RWPE2 (cell line): ENCODE measurements at regions not wholly inside any gene's neighbourhood (a gene's known extent, or its start where the extent isn't known, plus 50 kb on each side); places are given as distances from the start of the nearest gene placed in this dataset.

Experiments used
- ATAC-seq: fragments of 200-7000 bp; cut with Tn5 transposase; 3 replicates; pipeline ENCODE4 v1.9.1; 2021; ENCODE audit warnings: low read depth
- DNase-seq: peaks from one replicate; pipeline ENCODE4 v3.0.0-alpha.2; 2020; ENCODE audit warnings: low spot score
- H3K27ac ChIP-seq: fragments of 450-650 bp; 2 replicates; pipeline ENCODE4 v1.5.1; 2017; ENCODE audit warnings: mild to moderate bottlenecking; ENCODE audit not compliant: poor library complexity, severe bottlenecking
- H3K27me3 ChIP-seq: fragments of 250-450 bp; sonication (Bioruptor Pico); 2 replicates; pipeline ENCODE4 v1.5.1; 2021; ENCODE audit warnings: mild to moderate bottlenecking, moderate library complexity; ENCODE audit not compliant: insufficient read depth, poor library complexity, severe bottlenecking
- H3K36me3 ChIP-seq: fragments of 250-450 bp; sonication (Bioruptor Pico); 2 replicates; pipeline ENCODE4 v1.5.1; 2020; ENCODE audit warnings: low read depth, mild to moderate bottlenecking, moderate library complexity
- H3K4me1 ChIP-seq: fragments of 250-450 bp; sonication (Bioruptor Pico); 2 replicates; pipeline ENCODE4 v1.5.1; 2021; ENCODE audit warnings: mild to moderate bottlenecking, moderate library complexity; ENCODE audit not compliant: insufficient read depth, poor library complexity, severe bottlenecking
- H3K4me3 ChIP-seq: fragments of 250-450 bp; sonication (Bioruptor Pico); 2 replicates; pipeline ENCODE4 v1.5.1; 2021; ENCODE audit warnings: mild to moderate bottlenecking, moderate library complexity; ENCODE audit not compliant: severe bottlenecking
- H3K9me3 ChIP-seq: fragments of 250-450 bp; sonication (Bioruptor Pico); 2 replicates; pipeline ENCODE4 v1.5.1; 2021; ENCODE audit warnings: mild to moderate bottlenecking, moderate library complexity; ENCODE audit not compliant: severe bottlenecking
- TF ChIP-seq, protein P1 (sequence below): fragments of 450-650 bp; IDR thresholded peaks from one replicate; pipeline ENCODE4 v1.5.1; 2017; ENCODE audit warnings: mild to moderate bottlenecking, moderate library complexity; ENCODE audit not compliant: poor library complexity, severe bottlenecking

DNA sequence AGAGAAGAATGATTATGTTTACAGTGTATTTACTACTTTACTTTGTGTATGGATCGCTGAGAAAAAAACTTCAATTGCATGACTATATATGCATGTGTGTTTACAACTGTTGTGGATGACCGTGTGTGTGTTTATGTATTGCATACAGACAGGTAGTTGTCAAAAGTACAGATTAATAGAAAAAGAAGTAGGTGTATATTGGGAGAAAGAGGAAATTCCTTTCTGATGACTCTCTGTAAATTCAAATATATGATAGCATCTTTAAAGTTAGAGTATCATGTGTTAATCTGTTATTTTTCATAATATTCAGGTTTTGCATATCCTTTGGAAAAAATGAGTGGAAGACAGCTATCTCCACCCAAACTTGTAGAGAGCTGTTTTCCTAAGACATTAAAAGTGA is 160.4 kb upstream of the AGR3 start:
- H3K4me3 ChIP-seq: no peak overlapping the region
- ATAC-seq: peak; percentile 65
- peak overlapping the region; percentile 71 for H3K27ac ChIP-seq
- no peaks in the 10 kb centered on the region for H3K27me3 ChIP-seq
- H3K4me1 ChIP-seq: peaks cover 28% of the 10 kb centered on the region
- DNase-seq: no peak
- TF ChIP-seq, protein P1, sequence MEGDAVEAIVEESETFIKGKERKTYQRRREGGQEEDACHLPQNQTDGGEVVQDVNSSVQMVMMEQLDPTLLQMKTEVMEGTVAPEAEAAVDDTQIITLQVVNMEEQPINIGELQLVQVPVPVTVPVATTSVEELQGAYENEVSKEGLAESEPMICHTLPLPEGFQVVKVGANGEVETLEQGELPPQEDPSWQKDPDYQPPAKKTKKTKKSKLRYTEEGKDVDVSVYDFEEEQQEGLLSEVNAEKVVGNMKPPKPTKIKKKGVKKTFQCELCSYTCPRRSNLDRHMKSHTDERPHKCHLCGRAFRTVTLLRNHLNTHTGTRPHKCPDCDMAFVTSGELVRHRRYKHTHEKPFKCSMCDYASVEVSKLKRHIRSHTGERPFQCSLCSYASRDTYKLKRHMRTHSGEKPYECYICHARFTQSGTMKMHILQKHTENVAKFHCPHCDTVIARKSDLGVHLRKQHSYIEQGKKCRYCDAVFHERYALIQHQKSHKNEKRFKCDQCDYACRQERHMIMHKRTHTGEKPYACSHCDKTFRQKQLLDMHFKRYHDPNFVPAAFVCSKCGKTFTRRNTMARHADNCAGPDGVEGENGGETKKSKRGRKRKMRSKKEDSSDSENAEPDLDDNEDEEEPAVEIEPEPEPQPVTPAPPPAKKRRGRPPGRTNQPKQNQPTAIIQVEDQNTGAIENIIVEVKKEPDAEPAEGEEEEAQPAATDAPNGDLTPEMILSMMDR: no peak
- no peaks in the 10 kb centered on the region for H3K36me3 ChIP-seq
- H3K9me3 ChIP-seq: no peaks in the 10 kb centered on the region

DNA sequence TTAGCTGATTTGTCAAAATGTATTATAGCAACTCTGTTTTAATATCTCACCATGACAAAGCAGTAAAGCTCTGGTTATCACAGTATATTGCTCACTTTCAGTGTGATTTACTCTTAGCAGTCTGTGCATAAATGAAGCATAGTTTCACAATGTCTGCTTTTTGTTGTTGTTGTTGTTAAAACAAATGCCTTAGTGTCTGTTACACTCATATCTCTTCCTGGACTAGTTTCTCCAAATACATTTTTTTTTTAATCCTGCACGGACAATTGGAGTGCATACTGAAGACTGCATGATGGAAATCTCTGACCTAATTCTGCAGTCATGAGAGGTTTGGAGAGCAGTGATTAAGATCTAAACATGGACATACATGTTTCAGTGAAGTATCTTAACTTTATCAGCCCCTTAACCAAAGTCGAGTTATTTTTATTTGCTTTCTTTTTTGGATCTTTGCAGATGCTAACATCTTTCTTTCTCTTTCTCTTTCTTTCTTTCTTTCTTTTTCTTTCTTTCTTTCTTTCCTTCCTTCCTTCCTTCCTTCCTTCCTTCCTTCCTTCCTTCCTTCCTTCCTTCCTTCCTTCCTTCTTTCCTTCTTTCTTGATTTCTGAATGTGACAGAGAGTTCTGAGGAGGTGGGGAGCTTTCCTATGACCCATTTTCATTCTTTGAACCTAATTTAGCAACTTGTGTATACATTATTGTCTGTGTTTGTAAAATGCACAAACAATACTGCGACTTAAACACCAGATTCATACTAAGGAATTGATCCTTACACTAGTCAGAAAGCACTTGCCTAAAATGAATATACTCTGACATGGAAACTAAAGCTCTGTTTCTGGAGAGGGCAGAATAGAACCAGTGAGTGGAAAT is 161.5 kb upstream of the AGR3 start:
- Histone ChIP-seq H3K27ac (peak overlapping the region; percentile 71), H3K4me1 (peaks cover 28% of the 10 kb centered on the region), H3K4me3 (no peak overlapping the region), H3K9me3 (no peaks in the 10 kb centered on the region), H3K27me3 (no peaks in the 10 kb centered on the region), H3K36me3 (no peaks in the 10 kb centered on the region)
- TF ChIP-seq, protein P1: no peak
- no peak for ATAC-seq
- DNase-seq: no peak

- ATAC-seq: no peak
- no peak overlapping the region for H3K27ac ChIP-seq
- peaks cover 28% of the 10 kb centered on the region for H3K4me1 ChIP-seq
Observed at GRCh38 chr7:17044396-17044795, 162.6 kb upstream of the AGR3 start.

DNA sequence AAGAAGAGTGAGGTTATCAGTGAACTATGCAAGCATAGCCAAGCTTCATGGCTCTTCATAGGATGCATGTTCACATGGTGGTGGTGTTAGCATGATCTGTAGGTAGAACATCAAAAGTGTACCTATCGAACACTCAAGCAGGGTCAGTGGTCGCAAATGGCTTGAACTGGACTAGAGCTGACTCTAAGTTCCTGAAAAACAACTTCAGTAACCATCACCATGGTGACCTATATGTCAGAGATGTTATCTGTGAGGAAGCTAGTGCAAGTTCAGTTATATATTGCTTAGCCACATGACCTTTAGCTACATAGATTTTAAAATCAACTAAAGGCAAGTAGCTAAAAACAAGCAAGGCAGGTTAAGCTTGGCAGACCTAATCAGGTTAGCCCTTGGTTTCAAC is 163.1 kb upstream of the AGR3 start:
- H3K4me1 ChIP-seq: peaks cover 28% of the 10 kb centered on the region
- H3K9me3 ChIP-seq: no peaks in the 10 kb centered on the region
- H3K36me3 ChIP-seq: no peaks in the 10 kb centered on the region
- TF ChIP-seq, protein P1: no peak
- H3K27ac ChIP-seq: no peak overlapping the region
- H3K4me3 ChIP-seq: no peak overlapping the region
- no peak for DNase-seq
- ATAC-seq: no peak
- no peaks in the 10 kb centered on the region for H3K27me3 ChIP-seq

More at GRCh38 chr7:17044396-17044795, 162.6 kb upstream of the AGR3 start:
- H3K9me3 ChIP-seq: no peaks in the 10 kb centered on the region
- no peaks in the 10 kb centered on the region for H3K36me3 ChIP-seq
- DNase-seq: no peak
- no peak overlapping the region for H3K4me3 ChIP-seq
- H3K27me3 ChIP-seq: no peaks in the 10 kb centered on the region
- TF ChIP-seq, protein P1: no peak

DNA sequence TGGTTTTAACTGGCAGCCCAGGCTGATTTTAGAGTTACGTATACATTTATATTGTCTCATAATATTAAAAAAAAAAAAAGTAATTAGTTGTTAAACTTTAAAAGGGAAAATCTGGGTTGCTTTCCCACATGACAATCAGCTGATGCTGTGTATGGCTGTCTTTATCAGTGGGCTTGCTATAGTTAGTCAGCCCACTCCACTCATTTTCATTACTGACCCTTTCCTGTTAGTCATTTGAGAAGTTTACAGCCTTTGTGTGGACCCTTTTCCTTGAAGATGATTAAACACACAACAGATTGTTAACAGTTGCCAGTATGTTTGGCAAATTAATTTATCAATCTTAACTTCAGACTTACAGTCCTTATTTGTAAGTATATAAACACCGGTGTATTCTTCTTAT is 164.5 kb upstream of the AGR3 start:
- Histone ChIP-seq H3K36me3 (no peaks in the 10 kb centered on the region), H3K4me3 (no peak overlapping the region), H3K9me3 (no peaks in the 10 kb centered on the region), H3K4me1 (peaks cover 20% of the 10 kb centered on the region), H3K27ac (no peak overlapping the region), H3K27me3 (no peaks in the 10 kb centered on the region)
- TF ChIP-seq, protein P1: no peak
- DNase-seq: no peak
- ATAC-seq: no peak
